ENCODE measurements at regions not wholly inside any gene's neighbourhood (a gene's known extent, or its start where the extent isn't known, plus 50 kb on each side); places are given as distances from the start of the nearest gene placed in this dataset.

DNA sequence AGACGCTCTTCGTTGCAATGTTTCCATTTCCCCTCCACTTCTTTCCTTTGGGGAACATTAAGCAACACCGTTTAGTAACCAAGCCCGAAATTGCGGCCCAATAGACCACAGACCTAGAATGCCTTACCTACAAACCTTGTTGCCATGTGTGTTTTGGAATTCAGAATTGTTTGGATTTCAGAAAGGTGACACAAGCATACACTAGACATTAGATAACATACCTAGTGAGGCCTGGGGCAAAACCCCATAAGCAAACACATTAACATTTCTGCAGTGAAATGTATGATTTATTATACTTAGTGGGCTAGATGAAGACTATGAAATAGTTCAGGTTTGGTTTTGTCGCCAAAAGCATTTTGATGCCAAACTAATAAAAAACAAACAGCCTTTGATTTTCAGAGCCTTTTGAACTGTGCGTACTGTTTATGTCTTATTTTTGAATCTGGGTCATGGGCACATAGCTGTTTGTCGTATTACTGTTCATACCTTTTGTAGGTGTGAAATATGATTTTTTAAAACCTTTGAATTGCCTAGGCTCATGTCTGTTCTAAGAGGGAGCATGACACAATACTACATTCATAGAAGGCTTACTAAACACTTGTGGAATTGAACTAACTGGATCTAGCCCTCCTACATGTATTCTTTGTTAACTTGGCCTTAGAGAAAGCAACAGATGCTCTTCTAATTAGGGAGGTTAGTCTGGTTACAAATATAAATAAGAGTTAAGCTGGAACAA lies 88.6 kb upstream of the TMEM164 start:
- WGBS, 2 donors (ENCODE audit: low coverage in 1 of 2) = 84 to 100% methylated on average over 2 to 8 of the region's 8 CpGs
- H3K36me3 ChIP-seq = no peaks in the 10 kb centered on the region
- no peaks in the 10 kb centered on the region for H3K27me3 ChIP-seq
- DNase-seq = no peak
- TF ChIP-seq, protein P1, sequence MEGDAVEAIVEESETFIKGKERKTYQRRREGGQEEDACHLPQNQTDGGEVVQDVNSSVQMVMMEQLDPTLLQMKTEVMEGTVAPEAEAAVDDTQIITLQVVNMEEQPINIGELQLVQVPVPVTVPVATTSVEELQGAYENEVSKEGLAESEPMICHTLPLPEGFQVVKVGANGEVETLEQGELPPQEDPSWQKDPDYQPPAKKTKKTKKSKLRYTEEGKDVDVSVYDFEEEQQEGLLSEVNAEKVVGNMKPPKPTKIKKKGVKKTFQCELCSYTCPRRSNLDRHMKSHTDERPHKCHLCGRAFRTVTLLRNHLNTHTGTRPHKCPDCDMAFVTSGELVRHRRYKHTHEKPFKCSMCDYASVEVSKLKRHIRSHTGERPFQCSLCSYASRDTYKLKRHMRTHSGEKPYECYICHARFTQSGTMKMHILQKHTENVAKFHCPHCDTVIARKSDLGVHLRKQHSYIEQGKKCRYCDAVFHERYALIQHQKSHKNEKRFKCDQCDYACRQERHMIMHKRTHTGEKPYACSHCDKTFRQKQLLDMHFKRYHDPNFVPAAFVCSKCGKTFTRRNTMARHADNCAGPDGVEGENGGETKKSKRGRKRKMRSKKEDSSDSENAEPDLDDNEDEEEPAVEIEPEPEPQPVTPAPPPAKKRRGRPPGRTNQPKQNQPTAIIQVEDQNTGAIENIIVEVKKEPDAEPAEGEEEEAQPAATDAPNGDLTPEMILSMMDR (IDR thresholded peaks at IDR 0.05) = no peak
- TF ChIP-seq POLR2A (IDR thresholded peaks at IDR 0.05) = no peak
- no peak for TF ChIP-seq POLR2AphosphoS5 (IDR thresholded peaks at IDR 0.05)
- no peak for TF ChIP-seq EP300 (IDR thresholded peaks at IDR 0.05; ENCODE audit: low read depth)
- H3K4me3 ChIP-seq = no peak overlapping the region
- no peaks in the 10 kb centered on the region for H3K4me1 ChIP-seq
- H3K9me3 ChIP-seq = no peaks in the 10 kb centered on the region
- intact Hi-C loops (cut with DNase I; ENCODE audit: low total_unique reads) = no loop called here
- H3K27ac ChIP-seq = no peak overlapping the region
- in situ Hi-C loops (cut with MboI; ENCODE audit: low pct_ligation_motif_present in 1 of 4, low pct_unique_long_range_greater_than_20kb in 1 of 4, low sequenced_read_pairs in 3 of 4) = loop anchor here (10.0 to 25.0 kb wide), 4 partner anchors 223 to 498 kb away; no protein-coding TSS in a partner anchor

DNA sequence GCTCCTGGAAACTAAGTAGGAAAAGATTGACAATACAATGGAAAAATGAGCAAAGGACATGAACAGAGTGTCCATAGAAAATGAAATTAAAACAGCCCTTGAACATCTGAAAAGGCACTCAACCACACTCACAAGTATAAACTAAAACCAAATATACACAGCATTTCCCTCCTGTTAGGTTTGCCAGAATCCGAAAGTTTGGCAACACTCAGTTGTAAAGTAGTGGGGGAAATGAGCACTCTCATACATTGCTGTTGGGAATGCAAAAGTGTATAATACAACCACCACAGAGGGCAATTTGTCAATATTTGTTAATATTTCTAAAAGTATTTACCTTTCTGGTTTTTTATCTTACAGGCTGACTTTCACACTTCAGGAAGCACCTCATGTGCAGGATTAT lies 84.2 kb upstream of the TMEM164 start:
- WGBS, 2 donors (ENCODE audit: low coverage in 1 of 2) = 65% methylated on average over 1 of the region's 1 CpG; no CpG with 5 or more reads in 1 of the 2 donors
- Histone ChIP-seq H3K27me3 (no peaks in the 10 kb centered on the region), H3K9me3 (no peaks in the 10 kb centered on the region), H3K36me3 (no peaks in the 10 kb centered on the region), H3K27ac (no peak overlapping the region), H3K4me1 (no peaks in the 10 kb centered on the region), H3K4me3 (no peak overlapping the region)
- in situ Hi-C loops (cut with MboI; ENCODE audit: low pct_ligation_motif_present in 1 of 4, low pct_unique_long_range_greater_than_20kb in 1 of 4, low sequenced_read_pairs in 3 of 4) = loop anchor here (10.0 to 25.0 kb wide), 4 partner anchors 219 to 494 kb away; no protein-coding TSS in a partner anchor
- DNase-seq = no peak
- intact Hi-C loops (cut with DNase I; ENCODE audit: low total_unique reads) = no loop called here
- TF ChIP-seq, protein P1 (IDR thresholded peaks at IDR 0.05) = no peak
- TF ChIP-seq EP300 (IDR thresholded peaks at IDR 0.05; ENCODE audit: low read depth) = no peak
- TF ChIP-seq POLR2A (IDR thresholded peaks at IDR 0.05) = no peak
- TF ChIP-seq POLR2AphosphoS5 (IDR thresholded peaks at IDR 0.05) = no peak

- Histone ChIP-seq H3K27me3 (no peaks in the 10 kb centered on the region), H3K9me3 (no peaks in the 10 kb centered on the region), H3K4me1 (no peaks in the 10 kb centered on the region), H3K27ac (no peak overlapping the region), H3K36me3 (no peaks in the 10 kb centered on the region), H3K4me3 (no peak overlapping the region)
- 66% methylated on average over 4 of the region's 4 CpGs; no CpG with 5 or more reads in 1 of the 2 donors for WGBS, 2 donors (ENCODE audit: low coverage in 1 of 2)
- TF ChIP-seq POLR2AphosphoS5 (IDR thresholded peaks at IDR 0.05) = no peak
- no peak for TF ChIP-seq POLR2A (IDR thresholded peaks at IDR 0.05)
- TF ChIP-seq, protein P1 (IDR thresholded peaks at IDR 0.05) = no peak
- no peak for TF ChIP-seq EP300 (IDR thresholded peaks at IDR 0.05; ENCODE audit: low read depth)
- in situ Hi-C loops (cut with MboI; ENCODE audit: low pct_ligation_motif_present in 1 of 4, low pct_unique_long_range_greater_than_20kb in 1 of 4, low sequenced_read_pairs in 3 of 4) (loop anchor here (25.0 kb wide), 3 partner anchors 217 to 492 kb away; no protein-coding TSS in a partner anchor), intact Hi-C loops (cut with DNase I; ENCODE audit: low total_unique reads) (no loop called here)
- no peak for DNase-seq
These were observed 82.6 kb upstream of the TMEM164 start for GRCh38 chrX:109920325-109920724.

DNA sequence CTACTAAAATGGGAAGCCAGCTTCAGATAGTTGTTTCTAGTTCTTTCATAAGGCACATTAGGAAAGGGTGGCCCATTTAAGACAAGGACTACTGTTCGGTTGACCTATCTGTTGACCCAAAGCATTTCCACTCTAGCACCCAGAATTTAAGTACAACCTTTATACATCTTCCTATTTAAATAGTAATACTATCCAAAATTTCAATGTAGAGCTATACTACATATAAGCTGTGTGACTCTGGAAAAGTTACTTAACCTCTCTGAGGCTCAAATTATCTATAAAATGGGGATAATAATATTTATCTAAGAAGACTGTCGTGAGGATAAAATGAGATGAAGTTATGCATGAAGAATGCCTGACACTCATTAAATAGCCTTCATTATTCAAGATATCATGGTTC lies 82.0 kb upstream of the TMEM164 start:
- no peak for DNase-seq
- no peak overlapping the region for H3K27ac ChIP-seq
- H3K4me1 ChIP-seq = no peaks in the 10 kb centered on the region
- H3K4me3 ChIP-seq = no peak overlapping the region
- H3K9me3 ChIP-seq = no peaks in the 10 kb centered on the region
- 73 to 90% methylated on average over 2 of the region's 2 CpGs for WGBS, 2 donors (ENCODE audit: low coverage in 1 of 2)
- TF ChIP-seq, protein P1 (IDR thresholded peaks at IDR 0.05) = no peak
- no peak for TF ChIP-seq EP300 (IDR thresholded peaks at IDR 0.05; ENCODE audit: low read depth)
- no peak for TF ChIP-seq POLR2AphosphoS5 (IDR thresholded peaks at IDR 0.05)
- no peak for TF ChIP-seq POLR2A (IDR thresholded peaks at IDR 0.05)
- intact Hi-C loops (cut with DNase I; ENCODE audit: low total_unique reads) (no loop called here), in situ Hi-C loops (cut with MboI; ENCODE audit: low pct_ligation_motif_present in 1 of 4, low pct_unique_long_range_greater_than_20kb in 1 of 4, low sequenced_read_pairs in 3 of 4) (loop anchor here (25.0 kb wide), 3 partner anchors 216 to 491 kb away; no protein-coding TSS in a partner anchor)
- no peaks in the 10 kb centered on the region for H3K27me3 ChIP-seq
- no peaks in the 10 kb centered on the region for H3K36me3 ChIP-seq
